GM21390 (cell line): ENCODE measurements at regions not wholly inside any gene's neighbourhood (a gene's known extent, or its start where the extent isn't known, plus 50 kb on each side); places are given as distances from the start of the nearest gene placed in this dataset.

ENCODE experiments used
- ATAC-seq: cut with Tn5 transposase; IDR thresholded peaks from one replicate; pipeline ENCODE4 v1.9.1; 2021; ENCODE audit not compliant: unreplicated experiment

GRCh38 chr6:37556881-37557644, 57.4 kb upstream of the CCDC167 start:
- ATAC-seq, result peak; percentile 27

GRCh38 chr6:37555040-37555781, 55.5 kb upstream of the CCDC167 start:
- ATAC-seq, result no peak

- ATAC-seq, result no peak
Observed at GRCh38 chr6:37554480-37554819, 54.8 kb upstream of the CCDC167 start.

DNA sequence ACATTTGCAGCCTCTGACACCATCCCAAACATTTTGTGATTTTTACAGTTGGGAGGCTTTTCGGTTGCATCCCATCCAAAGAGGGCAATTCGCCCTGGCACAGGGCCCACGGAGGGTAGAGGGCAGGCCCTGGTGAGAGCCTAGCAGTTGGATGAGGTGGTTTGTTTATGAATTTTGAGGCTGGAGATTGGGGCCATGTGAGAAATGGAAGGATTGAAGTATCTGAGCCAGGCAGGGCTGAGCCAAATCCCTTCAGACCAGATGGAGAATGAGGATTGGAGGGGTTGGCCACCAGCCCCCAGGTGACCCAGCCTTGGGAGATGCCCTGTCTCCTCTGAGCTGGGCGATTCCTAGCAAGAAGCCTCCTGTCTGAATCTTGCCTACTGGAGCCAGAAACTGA, 52.6 kb upstream of the CCDC167 start:
- ATAC-seq, result no peak

- no peak for ATAC-seq
Observed at GRCh38 chr6:37551867-37552266, 52.2 kb upstream of the CCDC167 start.

GRCh38 chr6:37551446-37551845, 51.8 kb upstream of the CCDC167 start:
- no peak for ATAC-seq

DNA sequence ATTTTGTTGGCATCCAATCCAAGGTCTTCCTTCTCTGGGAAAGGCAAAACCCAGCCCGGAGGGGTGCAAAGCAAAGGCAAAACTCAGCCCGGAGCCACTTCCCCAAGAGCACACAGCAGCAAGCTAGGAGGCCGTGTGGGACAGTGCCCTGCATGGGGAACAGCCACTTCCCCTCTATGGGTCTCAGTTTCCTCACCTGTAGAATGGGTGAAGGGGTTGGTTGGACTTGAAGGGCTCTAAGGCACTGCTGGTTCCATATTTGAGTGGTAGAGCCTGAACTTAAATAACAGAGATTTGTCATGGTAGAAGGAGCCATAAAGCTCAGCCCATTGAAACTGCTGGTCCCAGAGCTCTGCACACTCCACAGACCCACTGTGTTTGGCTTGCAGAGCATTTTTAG, 51.3 kb upstream of the CCDC167 start:
- ATAC-seq, result no peak

DNA sequence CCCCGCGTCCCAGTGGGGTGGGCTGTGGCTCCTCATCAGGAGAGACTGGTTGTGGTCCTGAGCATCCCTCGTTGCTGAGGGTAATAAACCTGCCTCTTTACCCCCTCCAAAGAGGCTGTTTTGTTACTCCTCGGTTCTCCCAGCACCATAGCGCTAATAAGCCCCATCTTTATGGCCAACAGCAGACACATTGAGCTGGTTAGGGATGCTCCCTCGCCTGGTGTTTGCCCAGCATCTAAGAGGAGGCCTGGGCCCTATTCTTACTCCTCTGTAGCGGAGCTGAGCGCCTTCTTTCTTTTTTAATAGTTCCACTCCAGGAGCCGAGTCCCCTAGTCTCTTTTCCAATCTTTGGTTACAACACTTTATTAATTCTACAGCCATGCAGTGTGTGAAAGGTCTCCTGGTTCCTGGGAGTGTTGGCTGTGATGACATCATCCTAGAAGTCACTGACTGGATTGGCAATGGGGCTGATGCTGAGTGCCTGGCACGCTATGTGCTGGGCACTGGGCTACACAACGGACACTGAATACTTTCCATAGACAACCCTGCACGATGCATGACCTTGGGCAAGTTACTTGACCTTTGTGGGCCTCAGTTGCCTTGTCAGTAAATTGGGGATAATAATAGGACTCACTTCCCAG, 50.6 kb upstream of the CCDC167 start:
- ATAC-seq, result no peak

- no peak for ATAC-seq
Observed at GRCh38 chr6:37549558-37549957, 49.9 kb upstream of the CCDC167 start.
